H1 (cell line): ENCODE measurements at regions not wholly inside any gene's neighbourhood (a gene's known extent, or its start where the extent isn't known, plus 50 kb on each side); places are given as distances from the start of the nearest gene placed in this dataset.

Source experiments
- CTCF ChIA-PET: fragments of 300-600 bp; sonication (Branson Sonifier 250); formaldehyde crosslinking; loops from one replicate; lab custom pipeline; 2021; ENCODE audit not compliant: partially characterized antibody; lab: Charles Lee
- POLR2A ChIA-PET: fragments of 300-600 bp; sonication (Branson Sonifier 250); formaldehyde crosslinking; loops from one replicate; lab custom pipeline; 2021; ENCODE audit warnings: inconsistent platforms; ENCODE audit not compliant: partially characterized antibody; lab: Charles Lee
- DNase-seq, 2 experiments: peaks; one replicate each; pipeline versions ENCODE4 v3.0.0 to v3.0.0-alpha.2; 2010 to 2022; ENCODE audit warnings: low spot score in 2 of 2, low read depth in 1 of 2, mixed read lengths in 1 of 2
- FAIRE-seq: peaks from 2 replicates; lab custom pipeline; 2011; peaks lifted over from hg19 to GRCh38; lab: Jason Lieb, UNC
- H2AFZ ChIP-seq: 2 replicates; pipeline ENCODE4 v1.8.1; 2012; ENCODE audit warnings: low read length, inconsistent platforms
- H2AK5ac ChIP-seq: 2 replicates; pipeline ENCODE4 v1.6.1; 2013; ENCODE audit warnings: low read depth, low read length
- H2BK120ac ChIP-seq: replicated peaks from 2 replicates; pipeline ENCODE3; 2013; ENCODE audit warnings: low read depth, low read length, inconsistent platforms
- H2BK12ac ChIP-seq: 2 replicates; pipeline ENCODE4 v1.6.1; 2013; ENCODE audit warnings: low read depth, low read length
- H2BK15ac ChIP-seq: 2 replicates; pipeline ENCODE4 v1.6.1; 2013; ENCODE audit warnings: low read length
- H2BK20ac ChIP-seq: 2 replicates; pipeline ENCODE4 v1.6.1; 2013; ENCODE audit warnings: low read length
- H2BK5ac ChIP-seq: 2 replicates; pipeline ENCODE4 v1.6.1; 2013; ENCODE audit warnings: low read depth, low read length
- H3K14ac ChIP-seq: 2 replicates; pipeline ENCODE4 v1.6.1; 2013; ENCODE audit warnings: inconsistent platforms; ENCODE audit not compliant: insufficient read length
- H3K18ac ChIP-seq: 2 replicates; pipeline ENCODE4 v1.6.1; 2013; ENCODE audit warnings: low read length; ENCODE audit errors: extremely low read depth
- H3K23ac ChIP-seq: 2 replicates; pipeline ENCODE4 v1.6.1; 2013; ENCODE audit warnings: inconsistent platforms; ENCODE audit not compliant: insufficient read length
- H3K23me2 ChIP-seq: 2 replicates; pipeline ENCODE4 v1.6.1; 2013; ENCODE audit warnings: low read depth, low read length
- H3K27ac ChIP-seq: 2 replicates; pipeline ENCODE4 v1.6.1; 2011; ENCODE audit warnings: low read depth, low read length, inconsistent platforms
- H3K27me3 ChIP-seq, 4 experiments: replicated peaks in 1 of 4; 1 replicate in 1 of 4; 2 replicates in 3 of 4; pipeline versions ENCODE4 v1.6.1 to v1.8.1; 2011 to 2013; ENCODE audit warnings: low read length in 3 of 4, mild to moderate bottlenecking in 3 of 4, inconsistent platforms in 2 of 4, mixed read lengths in 2 of 4, moderate library complexity in 1 of 4; ENCODE audit not compliant: control insufficient read depth in 3 of 4, insufficient read depth in 3 of 4; ENCODE audit errors: extremely low read depth in 1 of 4
- H3K36me3 ChIP-seq, 4 experiments: 2 replicates each; pipeline versions ENCODE4 v1.6.1 to v1.8.1; 2011 to 2013; ENCODE audit warnings: mild to moderate bottlenecking in 4 of 4, low read length in 3 of 4, moderate library complexity in 2 of 4, control low read depth in 1 of 4, inconsistent platforms in 1 of 4; ENCODE audit not compliant: insufficient read depth in 4 of 4, control insufficient read depth in 2 of 4
- H3K4ac ChIP-seq: replicated peaks from 2 replicates; pipeline ENCODE3; 2013; ENCODE audit warnings: low read length, low read depth, mixed read lengths, inconsistent platforms; ENCODE audit not compliant: insufficient read length
- H3K4me1 ChIP-seq, 4 experiments: replicated peaks in 1 of 4; 1 replicate in 1 of 4; 2 replicates in 3 of 4; pipeline versions ENCODE4 v1.6.1 to v1.8.1; 2011 to 2013; ENCODE audit warnings: low read length in 3 of 4, inconsistent platforms in 2 of 4, mixed read lengths in 1 of 4; ENCODE audit not compliant: insufficient read depth in 4 of 4, control insufficient read depth in 3 of 4
- H3K4me2 ChIP-seq, 2 experiments: 2 replicates each; pipeline versions ENCODE4 v1.6.1 to v1.8.1; 2011 to 2013; ENCODE audit warnings: low read depth in 2 of 2, low read length in 2 of 2, control low read depth in 1 of 2, inconsistent platforms in 1 of 2, mild to moderate bottlenecking in 1 of 2; ENCODE audit not compliant: insufficient read depth in 1 of 2
- H3K4me3 ChIP-seq, 4 experiments: fragments of 200-600, 300-600 bp in 1 of 4; sonication (generic), shearing (Covaris generic), sonication (Bioruptor Twin) in 1 of 4; 2 replicates each; pipeline versions ENCODE4 v1.5.1 to v1.8.1; 2011 to 2016; ENCODE audit warnings: low read length in 4 of 4, low read depth in 3 of 4, control low read depth in 2 of 4, inconsistent platforms in 2 of 4, mild to moderate bottlenecking in 2 of 4, mixed read lengths in 1 of 4, moderate library complexity in 1 of 4; ENCODE audit not compliant: insufficient read depth in 2 of 4; ENCODE audit errors: extremely low read depth in 1 of 4
- H3K56ac ChIP-seq: replicated peaks from 2 replicates; pipeline ENCODE3; 2013; ENCODE audit warnings: low read depth, mild to moderate bottlenecking, mixed read lengths, low read length, inconsistent platforms; ENCODE audit not compliant: insufficient read length
- H3K79me1 ChIP-seq: 2 replicates; pipeline ENCODE4 v1.6.1; 2013; ENCODE audit warnings: low read depth, low read length, control low read depth
- H3K79me2 ChIP-seq, 2 experiments: 2 replicates each; pipeline versions ENCODE4 v1.6.1 to v1.8.1; 2012 to 2013; ENCODE audit warnings: low read length in 2 of 2, mild to moderate bottlenecking in 2 of 2, inconsistent platforms in 1 of 2; ENCODE audit not compliant: insufficient read depth in 2 of 2, control insufficient read depth in 1 of 2
- H3K9ac ChIP-seq, 4 experiments: replicated peaks in 1 of 4; 1 replicate in 1 of 4; 2 replicates in 3 of 4; pipeline versions ENCODE4 v1.6.1 to v1.8.1; 2011 to 2013; ENCODE audit warnings: low read depth in 3 of 4, low read length in 3 of 4, control low read depth in 2 of 4, mild to moderate bottlenecking in 2 of 4, moderate library complexity in 2 of 4, inconsistent platforms in 1 of 4; ENCODE audit errors: extremely low read depth in 1 of 4
- H3K9me3 ChIP-seq, 2 experiments: 2 replicates each; pipeline versions ENCODE4 v1.6.1 to v1.8.1; 2012 to 2013; ENCODE audit warnings: mild to moderate bottlenecking in 2 of 2, moderate library complexity in 2 of 2, control low read depth in 1 of 2, inconsistent platforms in 1 of 2, low read depth in 1 of 2, low read length in 1 of 2, mixed read lengths in 1 of 2; ENCODE audit not compliant: insufficient read depth in 2 of 2
- H4K20me1 ChIP-seq, 2 experiments: replicated peaks in 1 of 2; 2 replicates each; pipeline versions ENCODE3 to v1.8.1; 2011 to 2013; ENCODE audit warnings: inconsistent platforms in 2 of 2, low read length in 2 of 2, mild to moderate bottlenecking in 1 of 2; ENCODE audit not compliant: insufficient read depth in 2 of 2, control insufficient read depth in 1 of 2
- H4K5ac ChIP-seq: 2 replicates; pipeline ENCODE4 v1.6.1; 2013; ENCODE audit warnings: low read length, low read depth, mixed read lengths, inconsistent platforms; ENCODE audit not compliant: insufficient read length
- H4K8ac ChIP-seq: 2 replicates; pipeline ENCODE4 v1.8.0; 2013; ENCODE audit warnings: mild to moderate bottlenecking, moderate library complexity, low read length, inconsistent platforms; ENCODE audit not compliant: insufficient read depth; ENCODE audit errors: extremely low read depth
- H4K91ac ChIP-seq: replicated peaks from 2 replicates; pipeline ENCODE3; 2013; ENCODE audit warnings: low read length, mixed read lengths, inconsistent platforms; ENCODE audit not compliant: insufficient read length
- KDM1A ChIP-seq: fragments of 200-600, 300-600 bp; sonication (generic); IDR thresholded peaks from 2 replicates; pipeline ENCODE4 v1.7.1; 2016; ENCODE audit warnings: mild to moderate bottlenecking, low read length, borderline replicate concordance
- NANOG ChIP-seq: IDR thresholded peaks from 2 replicates; pipeline ENCODE4 v1.6.1; 2011; ENCODE audit warnings: low read length, low read depth, mild to moderate bottlenecking, inconsistent platforms; ENCODE audit not compliant: insufficient read depth, poor library complexity, severe bottlenecking
- SP2 ChIP-seq: IDR thresholded peaks from 2 replicates; pipeline ENCODE4 v1.6.1; 2012; ENCODE audit warnings: mild to moderate bottlenecking, low read length, inconsistent platforms

- no peak overlapping the region for H3K4ac ChIP-seq
- CTCF ChIA-PET = no interaction called here
- H3K18ac ChIP-seq = no peak overlapping the region
- no peak overlapping the region for H4K5ac ChIP-seq
- H2AK5ac ChIP-seq = no peak overlapping the region
- POLR2A ChIA-PET = no interaction called here
- H3K79me1 ChIP-seq = no peaks in the 10 kb centered on the region
- H3K9ac ChIP-seq = no peak overlapping the region
- H3K56ac ChIP-seq = no peak overlapping the region
- H3K36me3 ChIP-seq = no peaks in the 10 kb centered on the region
- H2BK15ac ChIP-seq = no peak overlapping the region
- H4K91ac ChIP-seq = no peak overlapping the region
- H3K27me3 ChIP-seq = no peaks in the 10 kb centered on the region
- no peak overlapping the region for H3K14ac ChIP-seq
- no peak overlapping the region for H2BK120ac ChIP-seq
- FAIRE-seq (no peak), DNase-seq (no peak)
- TF ChIP-seq NANOG = no peak
- no peak for TF ChIP-seq KDM1A
- TF ChIP-seq SP2 = no peak
- no peak overlapping the region for H3K27ac ChIP-seq
- H3K4me2 ChIP-seq = no peak overlapping the region
- H4K8ac ChIP-seq = no peak overlapping the region
- H2BK12ac ChIP-seq = no peak overlapping the region
- no peaks in the 10 kb centered on the region for H3K9me3 ChIP-seq
- H3K23ac ChIP-seq = no peak overlapping the region
- no peaks in the 10 kb centered on the region for H4K20me1 ChIP-seq
- H3K23me2 ChIP-seq = no peaks in the 10 kb centered on the region
- no peaks in the 10 kb centered on the region for H3K79me2 ChIP-seq
- no peaks in the 10 kb centered on the region for H3K4me1 ChIP-seq
- no peak overlapping the region for H3K4me3 ChIP-seq
- no peak overlapping the region for H2BK5ac ChIP-seq
- no peak overlapping the region for H2AFZ ChIP-seq
- H2BK20ac ChIP-seq = no peak overlapping the region
These were observed 129.6 kb upstream of the RNF32 start for GRCh38 chr7:156510966-156511365.
